RWPE1 (cell line): ENCODE measurements at regions not wholly inside any gene's neighbourhood (a gene's known extent, or its start where the extent isn't known, plus 50 kb on each side); places are given as distances from the start of the nearest gene placed in this dataset.

Experiments
- CTCF ChIA-PET: fragments of 350-600 bp; sonication (Branson Sonifier 250); formaldehyde crosslinking; extraction: SDS; loops from one replicate; lab custom pipeline; 2021; lab: Yijun Ruan, JAX
- POLR2A ChIA-PET: fragments of 400-600 bp; formaldehyde crosslinking; extraction: SDS; loops from one replicate; lab custom pipeline; 2020; ENCODE audit warnings: antibody characterized with exemption; ENCODE audit not compliant: low non-redundant PET; lab: Yijun Ruan, JAX
- DNase-seq: peaks from one replicate; pipeline ENCODE4 v3.0.0; 2012; ENCODE audit warnings: low spot score
- H3K27ac ChIP-seq: fragments of 450-650 bp; 2 replicates; pipeline ENCODE4 v1.5.1; 2017
- CTCF ChIP-seq: fragments of 450-650 bp; conservative IDR thresholded peaks from 2 replicates; pipeline ENCODE4 v1.5.1; 2017; ENCODE audit warnings: low read depth, mild to moderate bottlenecking

- DNase-seq, result no peak
- no peak for TF ChIP-seq CTCF
- ChIA-PET CTCF (interaction anchor here (0.8 kb wide), 1 partner anchor 59 kb away, joined by 3 read pairs; no protein-coding TSS in a partner anchor), POLR2A (no interaction called here)
- H3K27ac ChIP-seq, result no peak overlapping the region
Observed at GRCh38 chr11:109298865-109299264, 123.1 kb upstream of the C11orf87 start.

DNA sequence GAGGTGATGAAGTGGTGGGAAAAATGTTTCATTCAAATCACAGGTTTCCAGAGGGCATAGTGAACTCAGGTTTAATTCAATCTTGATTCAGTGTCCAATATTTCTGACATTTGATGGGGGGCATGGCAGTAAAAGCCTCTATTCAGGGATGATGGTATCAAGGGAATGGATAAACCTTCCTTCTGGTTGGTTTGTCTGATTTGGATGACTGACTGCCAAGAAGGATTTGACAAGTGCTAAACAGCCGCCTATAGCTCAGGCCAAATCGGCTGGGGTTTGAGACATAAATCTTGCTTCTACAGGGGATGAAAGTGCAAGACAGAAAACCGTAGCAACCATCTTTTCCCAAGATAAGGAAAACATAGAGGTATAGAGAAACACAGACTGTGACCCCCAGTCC lies 121.8 kb upstream of the C11orf87 start:
- CTCF ChIA-PET, result no interaction called here
- POLR2A ChIA-PET, result no interaction called here
- no peak overlapping the region for H3K27ac ChIP-seq
- no peak for DNase-seq
- no peak for TF ChIP-seq CTCF

- ChIA-PET POLR2A (no interaction called here), CTCF (no interaction called here)
- TF ChIP-seq CTCF, result no peak
- no peak overlapping the region for H3K27ac ChIP-seq
- DNase-seq, result no peak
Observed at GRCh38 chr11:109302591-109303334, 119.2 kb upstream of the C11orf87 start.

- H3K27ac ChIP-seq, result no peak overlapping the region
- no peak for DNase-seq
- ChIA-PET POLR2A (no interaction called here), CTCF (no interaction called here)
- no peak for TF ChIP-seq CTCF
Observed at GRCh38 chr11:109303342-109303741, 118.6 kb upstream of the C11orf87 start.

GRCh38 chr11:109304159-109304558 lies 117.8 kb upstream of the C11orf87 start:
- POLR2A ChIA-PET, result no interaction called here
- no peak for DNase-seq
- H3K27ac ChIP-seq, result no peak overlapping the region
- CTCF ChIA-PET, result interaction anchor here (0.7 kb wide), 1 partner anchor 14 kb away, joined by 4 read pairs; no protein-coding TSS in a partner anchor
- no peak for TF ChIP-seq CTCF

GRCh38 chr11:109305009-109305408 lies 117.0 kb upstream of the C11orf87 start:
- TF ChIP-seq CTCF, result no peak
- H3K27ac ChIP-seq, result no peak overlapping the region
- POLR2A ChIA-PET, result no interaction called here
- DNase-seq, result no peak
- CTCF ChIA-PET, result no interaction called here
